ENCODE measurements at regions not wholly inside any gene's neighbourhood (a gene's known extent, or its start where the extent isn't known, plus 50 kb on each side); places are given as distances from the start of the nearest gene placed in this dataset.

- no peak overlapping the region for H3K4me2 ChIP-seq (ENCODE audit: low read depth, low read length)
- H3K27me3 ChIP-seq (replicated peaks; ENCODE audit: insufficient read depth, low read length), result peaks cover 45% of the 10 kb centered on the region; the same call in 1 of the 2 replicates
- TF ChIP-seq EZH2phosphoT487 (IDR thresholded peaks at IDR 0.05; ENCODE audit: low read length) (no peak), CTCF (IDR thresholded peaks at IDR 0.05; ENCODE audit: low read length) (no peak), EZH2 (optimal IDR thresholded peaks at IDR 0.05; ENCODE audit: low read depth, low read length) (no peak)
- DNase-seq, result no peak
- H3K9ac ChIP-seq (ENCODE audit: low read length), result no peak overlapping the region
- no peaks in the 10 kb centered on the region for H3K9me3 ChIP-seq (replicated peaks; ENCODE audit: insufficient read depth, low read length)
- H3K79me2 ChIP-seq (ENCODE audit: low read length), result no peaks in the 10 kb centered on the region
- no peak overlapping the region for H3K27ac ChIP-seq (ENCODE audit: low read length)
- H3F3A ChIP-seq (ENCODE audit: insufficient read depth, low read length), result no peaks in the 10 kb centered on the region
- no peaks in the 10 kb centered on the region for H3K4me1 ChIP-seq (ENCODE audit: low read length)
- no peaks in the 10 kb centered on the region for H3K36me3 ChIP-seq (replicated peaks; ENCODE audit: insufficient read depth, low read length)
- H2AFZ ChIP-seq (ENCODE audit: low read length), result no peak overlapping the region
- no peaks in the 10 kb centered on the region for H4K20me1 ChIP-seq (ENCODE audit: insufficient read depth, low read length)
- no peak overlapping the region for H3K4me3 ChIP-seq (ENCODE audit: low read length)
- no peaks in the 10 kb centered on the region for H3K9me2 ChIP-seq (replicated peaks; ENCODE audit: insufficient read depth, low read length)
Observed at GRCh38 chr16:86184185-86184584, 285.2 kb downstream of the IRF8 start.

GRCh38 chr16:86185089-86185488 lies 286.1 kb downstream of the IRF8 start:
- H3F3A ChIP-seq (ENCODE audit: insufficient read depth, low read length), result no peaks in the 10 kb centered on the region
- no peaks in the 10 kb centered on the region for H3K36me3 ChIP-seq (replicated peaks; ENCODE audit: insufficient read depth, low read length)
- no peak for DNase-seq
- TF ChIP-seq EZH2phosphoT487 (IDR thresholded peaks at IDR 0.05; ENCODE audit: low read length) (no peak), EZH2 (optimal IDR thresholded peaks at IDR 0.05; ENCODE audit: low read depth, low read length) (no peak), CTCF (IDR thresholded peaks at IDR 0.05; ENCODE audit: low read length) (no peak)
- no peaks in the 10 kb centered on the region for H4K20me1 ChIP-seq (ENCODE audit: insufficient read depth, low read length)
- no peaks in the 10 kb centered on the region for H3K9me3 ChIP-seq (replicated peaks; ENCODE audit: insufficient read depth, low read length)
- no peaks in the 10 kb centered on the region for H3K4me1 ChIP-seq (ENCODE audit: low read length)
- no peak overlapping the region for H3K4me2 ChIP-seq (ENCODE audit: low read depth, low read length)
- H3K79me2 ChIP-seq (ENCODE audit: low read length), result no peaks in the 10 kb centered on the region
- no peak overlapping the region for H3K27ac ChIP-seq (ENCODE audit: low read length)
- no peak overlapping the region for H2AFZ ChIP-seq (ENCODE audit: low read length)
- H3K9me2 ChIP-seq (replicated peaks; ENCODE audit: insufficient read depth, low read length), result no peaks in the 10 kb centered on the region
- H3K9ac ChIP-seq (ENCODE audit: low read length), result no peak overlapping the region
- no peak overlapping the region for H3K4me3 ChIP-seq (ENCODE audit: low read length)
- peaks cover 38% of the 10 kb centered on the region; the same call in 1 of the 2 replicates for H3K27me3 ChIP-seq (replicated peaks; ENCODE audit: insufficient read depth, low read length)

- Histone ChIP-seq H3F3A (ENCODE audit: insufficient read depth, low read length) (no peaks in the 10 kb centered on the region), H3K9ac (ENCODE audit: low read length) (no peak overlapping the region), H3K4me2 (ENCODE audit: low read depth, low read length) (no peak overlapping the region), H4K20me1 (ENCODE audit: insufficient read depth, low read length) (no peaks in the 10 kb centered on the region), H3K36me3 (replicated peaks; ENCODE audit: insufficient read depth, low read length) (no peaks in the 10 kb centered on the region), H3K9me3 (replicated peaks; ENCODE audit: insufficient read depth, low read length) (no peaks in the 10 kb centered on the region), H3K9me2 (replicated peaks; ENCODE audit: insufficient read depth, low read length) (no peaks in the 10 kb centered on the region), H3K4me3 (ENCODE audit: low read length) (no peak overlapping the region), H2AFZ (ENCODE audit: low read length) (no peak overlapping the region), H3K27me3 (replicated peaks; ENCODE audit: insufficient read depth, low read length) (peaks cover 48% of the 10 kb centered on the region), H3K27ac (ENCODE audit: low read length) (no peak overlapping the region), H3K4me1 (ENCODE audit: low read length) (no peaks in the 10 kb centered on the region), H3K79me2 (ENCODE audit: low read length) (no peaks in the 10 kb centered on the region)
- DNase-seq, result no peak
- TF ChIP-seq CTCF (IDR thresholded peaks at IDR 0.05; ENCODE audit: low read length) (no peak), EZH2 (optimal IDR thresholded peaks at IDR 0.05; ENCODE audit: low read depth, low read length) (no peak), EZH2phosphoT487 (IDR thresholded peaks at IDR 0.05; ENCODE audit: low read length) (no peak)
Observed at GRCh38 chr16:86186313-86186712, 287.4 kb downstream of the IRF8 start.
